HG02981 (cell line): ENCODE measurements at regions not wholly inside any gene's neighbourhood (a gene's known extent, or its start where the extent isn't known, plus 50 kb on each side); places are given as distances from the start of the nearest gene placed in this dataset.

ENCODE experiments used
- ATAC-seq: cut with Tn5 transposase; IDR thresholded peaks from one replicate; pipeline ENCODE4 v1.9.1; 2021; ENCODE audit warnings: mild to moderate bottlenecking, moderate library complexity; ENCODE audit not compliant: unreplicated experiment

GRCh38 chr2:200052627-200053026 is 97.2 kb downstream of the MAIP1 start:
- no peak for ATAC-seq

GRCh38 chr2:200054681-200055468 is 99.5 kb downstream of the MAIP1 start:
- ATAC-seq: no peak

- no peak for ATAC-seq
Measured at GRCh38 chr2:200056105-200056504, 100.7 kb downstream of the MAIP1 start.

DNA sequence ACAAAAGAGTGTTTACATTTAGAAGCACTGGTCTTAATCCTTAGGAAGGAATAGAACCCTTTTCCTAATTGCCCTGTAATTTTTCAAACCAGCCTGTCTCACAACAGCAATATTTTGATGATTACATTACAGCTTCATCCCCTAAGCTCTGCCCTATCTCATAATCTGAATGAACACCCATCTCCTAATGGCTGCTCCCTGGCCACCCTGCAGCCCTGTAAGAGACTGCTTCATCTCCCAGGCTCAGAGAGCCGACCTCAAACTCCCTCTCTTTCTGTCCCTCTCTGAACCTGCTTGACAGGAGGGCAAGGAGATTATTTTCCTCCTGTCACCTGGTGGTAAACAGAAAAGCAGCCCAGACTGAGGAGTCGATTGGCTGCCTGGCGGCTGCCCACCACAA is 107.8 kb downstream of the MAIP1 start:
- no peak for ATAC-seq

GRCh38 chr2:200064879-200065278 is 109.5 kb downstream of the MAIP1 start:
- no peak for ATAC-seq

- no peak for ATAC-seq
Measured at GRCh38 chr2:200065477-200065876, 110.1 kb downstream of the MAIP1 start.

DNA sequence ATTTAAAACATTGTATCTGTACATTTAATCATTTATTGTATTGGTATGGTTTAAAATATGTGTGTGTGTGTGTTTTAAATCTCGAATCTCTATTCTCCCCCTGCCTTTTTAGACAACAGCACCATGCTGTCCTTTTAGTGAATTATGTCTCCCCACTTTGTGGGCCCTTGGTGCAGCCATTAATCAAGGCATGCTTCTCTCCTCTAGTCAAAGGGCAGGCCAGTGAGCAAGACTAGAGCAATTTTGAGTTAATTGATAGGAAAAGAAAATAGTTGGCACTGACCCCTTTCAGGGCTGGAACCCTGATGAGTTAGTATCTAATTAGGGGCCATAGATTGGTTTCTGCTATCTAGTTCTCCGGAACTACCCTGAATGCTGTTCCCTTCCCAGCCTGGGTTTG is 111.0 kb downstream of the MAIP1 start:
- no peak for ATAC-seq

DNA sequence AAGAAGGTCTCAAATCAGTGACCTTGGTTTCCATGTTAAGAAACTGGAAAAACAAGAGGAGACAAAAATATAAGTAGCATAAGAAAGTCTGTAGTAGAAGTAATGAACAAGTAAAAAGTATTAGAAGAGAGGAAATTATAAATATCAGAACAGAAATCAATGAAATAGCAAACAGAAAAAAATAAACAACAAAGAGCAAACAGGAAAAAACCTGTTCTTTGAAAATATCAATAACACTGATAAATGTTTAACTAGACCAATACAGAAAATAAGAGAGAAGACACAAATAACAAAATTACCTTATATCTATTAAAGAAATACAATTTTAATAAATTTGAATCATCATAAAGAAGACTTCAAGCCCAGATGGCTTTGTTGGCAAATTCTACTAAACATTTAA is 113.3 kb downstream of the MAIP1 start:
- no peak for ATAC-seq

GRCh38 chr2:200077210-200077650 is 121.8 kb downstream of the MAIP1 start:
- no peak for ATAC-seq

- ATAC-seq: no peak
Measured at GRCh38 chr2:200077838-200078237, 122.5 kb downstream of the MAIP1 start.

GRCh38 chr2:200079356-200079755 is 124.0 kb downstream of the MAIP1 start:
- ATAC-seq: no peak

DNA sequence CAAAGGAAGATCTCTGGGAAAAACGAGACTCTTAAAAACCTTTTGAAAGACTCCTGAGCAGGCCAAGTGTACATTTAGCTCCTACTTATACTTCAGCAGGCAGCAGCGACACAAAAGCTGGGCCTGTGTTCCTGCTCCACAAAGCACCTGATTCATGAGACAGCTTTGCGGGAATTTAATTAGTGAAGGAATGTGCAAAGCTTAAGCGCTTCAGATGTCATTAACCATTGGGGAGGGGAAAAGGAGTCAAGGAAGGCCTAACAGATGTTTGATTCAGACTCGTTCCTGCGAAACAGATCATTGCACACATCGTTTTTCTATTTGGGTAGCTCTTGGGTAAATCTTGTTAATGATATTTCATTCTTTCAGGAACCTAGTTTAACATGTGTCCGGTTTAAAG is 125.9 kb downstream of the MAIP1 start:
- ATAC-seq: no peak

DNA sequence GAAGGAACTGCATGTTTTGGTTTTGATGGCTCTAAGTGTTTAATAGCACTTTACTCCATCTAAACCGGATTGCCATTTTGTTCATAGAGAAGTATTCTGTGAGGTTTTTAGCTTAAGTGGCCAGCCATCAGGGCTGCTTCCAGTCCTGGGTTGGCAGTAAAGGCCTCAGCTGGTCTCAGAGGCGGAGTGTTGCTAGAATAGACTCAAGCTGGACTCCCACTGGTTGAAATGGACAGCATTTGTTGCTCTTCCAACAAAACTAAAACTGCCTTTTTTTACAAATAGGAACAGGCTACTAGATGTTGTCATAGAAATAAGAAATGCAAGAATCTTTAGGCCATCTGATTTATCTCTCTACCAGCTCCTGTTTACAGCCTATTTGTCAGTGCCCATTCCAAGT is 126.4 kb downstream of the MAIP1 start:
- ATAC-seq: no peak

DNA sequence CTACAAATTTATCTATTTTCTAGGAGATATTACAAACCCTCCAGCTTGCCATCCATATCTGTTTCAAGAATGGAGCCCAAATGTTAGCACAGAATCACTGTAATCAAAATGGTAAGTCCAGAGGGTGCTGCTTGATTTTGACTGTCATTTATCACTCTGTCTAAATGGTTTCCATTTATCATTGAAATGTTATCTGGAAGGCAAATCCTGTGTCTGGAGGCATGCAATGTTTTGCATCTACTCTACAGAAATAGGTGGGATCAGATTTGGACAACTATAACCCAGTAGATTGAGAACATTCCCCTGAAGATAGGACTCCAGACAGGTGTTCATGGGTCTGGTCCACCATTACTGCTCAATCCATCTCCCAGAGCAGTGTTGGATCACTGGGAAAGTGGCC is 128.7 kb downstream of the MAIP1 start:
- no peak for ATAC-seq

GRCh38 chr2:200086911-200087310 is 131.5 kb downstream of the MAIP1 start:
- ATAC-seq: no peak

- ATAC-seq: no peak
Measured at GRCh38 chr2:200087451-200087850, 132.1 kb downstream of the MAIP1 start.

GRCh38 chr2:200089040-200089755 is 133.8 kb downstream of the MAIP1 start:
- no peak for ATAC-seq

DNA sequence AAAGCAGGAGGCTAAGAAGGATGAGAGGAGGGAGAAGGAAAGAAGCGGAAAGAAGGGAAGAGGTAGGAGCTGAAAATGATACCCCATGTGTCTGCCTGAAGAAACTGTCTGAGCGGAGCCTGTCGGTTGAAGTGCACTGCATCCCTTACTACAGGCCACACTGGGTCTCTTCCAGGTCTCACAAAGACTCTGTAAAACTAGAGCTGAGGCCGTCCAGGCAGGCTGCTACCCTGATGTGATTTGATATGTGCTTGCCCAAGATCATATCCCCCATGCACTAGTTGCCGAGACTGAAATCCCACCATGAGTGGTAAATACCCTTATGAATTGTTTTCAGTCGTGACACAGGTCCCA is 134.4 kb downstream of the MAIP1 start:
- ATAC-seq: no peak

DNA sequence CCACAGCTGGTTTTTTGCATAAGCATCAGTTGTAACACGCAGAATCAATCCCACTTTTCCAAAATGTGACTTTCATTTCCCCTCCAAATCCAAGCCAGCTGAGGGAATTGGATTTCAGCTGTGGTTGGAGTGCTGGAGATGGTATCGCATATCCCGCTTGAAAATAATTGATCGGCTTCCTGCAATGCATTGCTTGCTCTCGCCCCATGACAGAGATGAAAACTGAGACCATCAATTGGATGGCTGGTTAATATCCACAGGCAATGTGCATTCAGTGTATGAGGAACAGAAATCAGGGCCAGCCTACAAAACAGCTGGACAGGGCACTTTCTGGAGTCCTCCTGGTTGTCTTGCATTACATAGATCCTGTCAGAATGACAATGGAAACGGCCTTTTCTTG is 135.3 kb downstream of the MAIP1 start:
- no peak for ATAC-seq

DNA sequence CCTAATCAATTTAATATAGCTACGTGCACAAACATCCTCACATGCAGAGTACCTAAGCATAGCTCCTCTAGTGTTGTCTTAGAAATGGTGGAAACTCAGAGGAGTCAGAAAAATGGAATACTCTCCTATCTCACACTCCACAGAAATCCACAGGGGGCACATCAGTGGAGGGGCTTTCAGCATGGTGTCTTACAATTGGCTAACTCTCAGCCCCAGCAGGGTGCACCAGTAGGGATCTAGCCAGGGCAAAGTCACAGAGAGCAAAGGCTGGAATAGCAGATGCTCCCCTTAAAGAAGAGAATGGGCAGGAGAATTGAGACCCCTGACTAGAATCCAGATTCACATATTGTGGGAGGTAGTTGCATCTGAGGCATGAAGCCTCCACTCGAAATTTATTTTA is 135.7 kb downstream of the MAIP1 start:
- ATAC-seq: no peak

- ATAC-seq: no peak
Measured at GRCh38 chr2:200092235-200092634, 136.9 kb downstream of the MAIP1 start.

- ATAC-seq: no peak
Measured at GRCh38 chr2:200095436-200095835, 140.1 kb downstream of the MAIP1 start.

GRCh38 chr2:200099256-200099655 is 143.9 kb downstream of the MAIP1 start:
- no peak for ATAC-seq
